AG09309 (cell line): ENCODE measurements at regions not wholly inside any gene's neighbourhood (a gene's known extent, or its start where the extent isn't known, plus 50 kb on each side); places are given as distances from the start of the nearest gene placed in this dataset.
"Not testable (repeated sequence)": the region's sequence is repeated elsewhere in the genome, so short reads cannot be mapped to it uniquely, and the experiment has no call there.

Experiments used
- DNase-seq: peaks from one replicate; pipeline ENCODE4 v3.0.0-alpha.2; 2010; ENCODE audit warnings: low read depth
- H3K4me3 ChIP-seq: 2 replicates; pipeline ENCODE4 v1.5.1; 2011; ENCODE audit warnings: mild to moderate bottlenecking, low read depth, low read length, moderate library complexity; ENCODE audit not compliant: control insufficient read depth
- CTCF ChIP-seq: IDR thresholded peaks from 2 replicates; pipeline ENCODE4 v1.5.1; 2011; ENCODE audit warnings: mild to moderate bottlenecking, low read depth, low read length, inconsistent platforms; ENCODE audit not compliant: insufficient read depth, control insufficient read depth; ENCODE audit errors: missing control alignments

GRCh38 chr2:22126978-22127377, 1003.2 kb downstream of the TDRD15 start:
- DNase-seq, result no peak
- no peak overlapping the region for H3K4me3 ChIP-seq

GRCh38 chr2:22134421-22134820, 1010.7 kb downstream of the TDRD15 start:
- no peak overlapping the region for H3K4me3 ChIP-seq
- no peak for DNase-seq
- no peak for TF ChIP-seq CTCF

More at GRCh38 chr2:22126978-22127377, 1003.2 kb downstream of the TDRD15 start:
- no peak for TF ChIP-seq CTCF

- H3K4me3 ChIP-seq, result no peak overlapping the region
- TF ChIP-seq CTCF, result no peak
- DNase-seq, result no peak
Measured at GRCh38 chr2:22136446-22136845, 1012.7 kb downstream of the TDRD15 start.

GRCh38 chr2:22143840-22144239, 1020.1 kb downstream of the TDRD15 start:
- H3K4me3 ChIP-seq, result no peak overlapping the region
- no peak for DNase-seq
- no peak for TF ChIP-seq CTCF

GRCh38 chr2:22153931-22154613, 1030.3 kb downstream of the TDRD15 start:
- no peak for DNase-seq
- no peak for TF ChIP-seq CTCF
- H3K4me3 ChIP-seq, result no peak overlapping the region

- not testable (repeated sequence) for DNase-seq, H3K4me3 ChIP-seq
Measured at GRCh38 chr2:22156661-22157060, 1032.9 kb downstream of the TDRD15 start.

GRCh38 chr2:22167256-22167655, 1043.5 kb downstream of the TDRD15 start:
- no peak for DNase-seq
- no peak for TF ChIP-seq CTCF
- no peak overlapping the region for H3K4me3 ChIP-seq
